CD4-positive, alpha-beta T cell (primary cell): ENCODE measurements at regions not wholly inside any gene's neighbourhood (a gene's known extent, or its start where the extent isn't known, plus 50 kb on each side); places are given as distances from the start of the nearest gene placed in this dataset.

Experiments
- ATAC-seq: fragments of 200-7000 bp; cut with Tn5 transposase; one replicate; pipeline ENCODE4 v1.10.0; 2022; ENCODE audit warnings: mild to moderate bottlenecking; ENCODE audit not compliant: poor library complexity
- CTCF ChIA-PET: fragments of 350-600 bp; sonication (Branson Sonifier 250); formaldehyde crosslinking; loops from one replicate; lab custom pipeline; 2021; ENCODE audit warnings: antibody characterized with exemption, inconsistent platforms; lab: Charles Lee
- POLR2A ChIA-PET: fragments of 350-600 bp; sonication (Branson Sonifier 250); formaldehyde crosslinking; loops from one replicate; lab custom pipeline; 2021; ENCODE audit warnings: antibody characterized with exemption, inconsistent platforms; lab: Charles Lee
- DNase-seq, 14 experiments: peaks; one replicate each; pipeline ENCODE4 v3.0.0-alpha.2; 2013 to 2020; ENCODE audit warnings: mixed read lengths in 2 of 14
- H3K27ac ChIP-seq, 2 donors: one replicate each; pipeline versions ENCODE4 v1.5.1 to v1.7.0; 2013; ENCODE audit warnings: low read length in 2 of 2, low read depth in 1 of 2, mild to moderate bottlenecking in 1 of 2
- H3K27me3 ChIP-seq, 2 experiments: 1 replicate in 1 of 2; 2 replicates in 1 of 2; pipeline versions ENCODE4 v1.6.1 to v1.7.0; 2013; ENCODE audit warnings: low read length in 2 of 2, control low read depth in 1 of 2, mild to moderate bottlenecking in 1 of 2, moderate library complexity in 1 of 2; ENCODE audit not compliant: insufficient read depth in 2 of 2, control insufficient read depth in 1 of 2
- H3K36me3 ChIP-seq: one replicate; pipeline ENCODE4 v1.6.1; 2013; ENCODE audit warnings: low read length, control low read depth; ENCODE audit not compliant: insufficient read depth
- H3K4me1 ChIP-seq: one replicate; pipeline ENCODE4 v1.6.1; 2013; ENCODE audit warnings: low read length, control low read depth; ENCODE audit not compliant: insufficient read depth
- H3K4me3 ChIP-seq: one replicate; pipeline ENCODE4 v1.5.1; 2013; ENCODE audit warnings: mild to moderate bottlenecking, low read length, moderate library complexity
- H3K9me3 ChIP-seq, 2 experiments: 1 replicate in 1 of 2; 2 replicates in 1 of 2; pipeline versions ENCODE4 v1.6.1 to v1.7.0; 2013; ENCODE audit warnings: low read length in 2 of 2, mild to moderate bottlenecking in 2 of 2, control low read depth in 1 of 2, moderate library complexity in 1 of 2; ENCODE audit not compliant: control insufficient read depth in 1 of 2, insufficient read depth in 1 of 2
- H3K27ac Mint-ChIP-seq: one replicate; pipeline ENCODE4 v1.8.0; 2020; ENCODE audit warnings: mixed read lengths
- H3K27me3 Mint-ChIP-seq: one replicate; pipeline ENCODE4 v1.8.0; 2021; ENCODE audit warnings: mixed read lengths
- H3K36me3 Mint-ChIP-seq: one replicate; pipeline ENCODE4 v1.8.0; 2021; ENCODE audit warnings: low read depth, mixed read lengths
- H3K4me1 Mint-ChIP-seq: one replicate; pipeline ENCODE4 v1.8.0; 2021; ENCODE audit warnings: low read depth, mixed read lengths
- H3K4me3 Mint-ChIP-seq: one replicate; pipeline ENCODE4 v1.8.0; 2020; ENCODE audit warnings: mild to moderate bottlenecking, mixed read lengths
- H3K9me3 Mint-ChIP-seq: one replicate; pipeline ENCODE4 v1.8.0; 2020; ENCODE audit warnings: mixed read lengths
- intact Hi-C, 2 experiments: fragments of 100-400 bp; cut with DNase I in 1 of 2; cut with micrococcal nuclease in 1 of 2; formaldehyde crosslinking; loops; one replicate each; pipeline versions ENCODE4 v1.15.1 to v1.9.0; 2023 to 2025; cut with DNase I, micrococcal nuclease
- TF ChIP-seq, protein P1 (sequence below): fragments of 200-600 bp; IDR thresholded peaks from one replicate; pipeline ENCODE4 v1.8.0; 2022; ENCODE audit warnings: antibody characterized with exemption, mild to moderate bottlenecking

DNA sequence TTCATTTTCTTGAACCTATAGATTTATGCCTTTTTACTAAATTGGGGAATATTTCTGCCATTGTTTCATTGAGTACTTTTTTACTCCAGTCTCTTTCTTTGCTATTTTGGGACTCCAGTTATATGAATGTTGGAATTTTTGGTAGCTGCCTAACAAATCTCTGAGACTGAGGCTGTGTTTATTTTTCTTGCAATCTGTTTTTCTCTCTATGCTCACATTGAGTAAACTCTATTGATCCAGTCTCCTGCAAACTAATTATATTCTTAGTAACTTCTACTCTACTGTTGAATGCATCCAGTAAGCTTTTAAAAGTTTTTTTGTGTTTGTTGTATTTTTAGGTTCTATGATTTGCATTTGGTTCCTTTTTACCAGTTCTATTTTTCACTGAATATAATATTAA, 903.4 kb upstream of the GJE1 start:
- TF ChIP-seq, protein P1, sequence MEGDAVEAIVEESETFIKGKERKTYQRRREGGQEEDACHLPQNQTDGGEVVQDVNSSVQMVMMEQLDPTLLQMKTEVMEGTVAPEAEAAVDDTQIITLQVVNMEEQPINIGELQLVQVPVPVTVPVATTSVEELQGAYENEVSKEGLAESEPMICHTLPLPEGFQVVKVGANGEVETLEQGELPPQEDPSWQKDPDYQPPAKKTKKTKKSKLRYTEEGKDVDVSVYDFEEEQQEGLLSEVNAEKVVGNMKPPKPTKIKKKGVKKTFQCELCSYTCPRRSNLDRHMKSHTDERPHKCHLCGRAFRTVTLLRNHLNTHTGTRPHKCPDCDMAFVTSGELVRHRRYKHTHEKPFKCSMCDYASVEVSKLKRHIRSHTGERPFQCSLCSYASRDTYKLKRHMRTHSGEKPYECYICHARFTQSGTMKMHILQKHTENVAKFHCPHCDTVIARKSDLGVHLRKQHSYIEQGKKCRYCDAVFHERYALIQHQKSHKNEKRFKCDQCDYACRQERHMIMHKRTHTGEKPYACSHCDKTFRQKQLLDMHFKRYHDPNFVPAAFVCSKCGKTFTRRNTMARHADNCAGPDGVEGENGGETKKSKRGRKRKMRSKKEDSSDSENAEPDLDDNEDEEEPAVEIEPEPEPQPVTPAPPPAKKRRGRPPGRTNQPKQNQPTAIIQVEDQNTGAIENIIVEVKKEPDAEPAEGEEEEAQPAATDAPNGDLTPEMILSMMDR = no peak
- no peaks in the 10 kb centered on the region for H3K36me3 ChIP-seq
- no peak overlapping the region for H3K4me3 Mint-ChIP-seq
- H3K4me1 Mint-ChIP-seq = no peaks in the 10 kb centered on the region
- H3K4me1 ChIP-seq = no peaks in the 10 kb centered on the region
- no peaks in the 10 kb centered on the region for H3K9me3 Mint-ChIP-seq
- H3K27me3 ChIP-seq = no peaks in the 10 kb centered on the region
- no peaks in the 10 kb centered on the region for H3K36me3 Mint-ChIP-seq
- CTCF ChIA-PET = no interaction called here
- POLR2A ChIA-PET = interaction anchor here (0.7 kb wide), 1 partner anchor 113 kb away, joined by 3 read pairs; no protein-coding TSS in a partner anchor
- H3K27ac Mint-ChIP-seq = no peak overlapping the region
- peaks cover 3% of the 10 kb centered on the region for H3K27me3 Mint-ChIP-seq
- ATAC-seq (no peak), DNase-seq (no peak)
- intact Hi-C loops = no loop called here
- no peak overlapping the region for H3K4me3 ChIP-seq
- H3K27ac ChIP-seq = no peak overlapping the region
- H3K9me3 ChIP-seq = no peaks in the 10 kb centered on the region

DNA sequence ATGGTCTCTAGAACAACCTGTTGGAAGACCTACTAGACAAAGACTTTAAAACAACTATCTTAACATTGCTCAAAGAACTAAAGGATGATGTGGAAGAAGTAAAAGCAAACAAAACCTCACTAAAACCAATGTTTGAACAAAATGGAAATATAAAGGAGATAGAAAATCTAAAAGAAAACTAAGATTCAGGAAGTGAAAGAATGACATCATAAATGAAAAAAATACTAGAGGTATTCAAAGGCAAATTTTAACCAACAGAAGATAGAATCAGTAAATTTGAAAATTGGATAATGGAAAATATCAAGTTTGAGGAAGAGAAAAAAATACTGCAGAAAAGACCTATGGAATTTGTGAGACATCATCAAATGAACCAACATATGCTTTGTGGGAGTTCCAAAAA, 914.1 kb upstream of the GJE1 start:
- no peaks in the 10 kb centered on the region for H3K27me3 Mint-ChIP-seq
- ATAC-seq = no peak
- no peak overlapping the region for H3K27ac Mint-ChIP-seq
- H3K4me3 ChIP-seq = no peak overlapping the region
- H3K9me3 ChIP-seq = peaks cover 3 to 4% of the 10 kb centered on the region in 2 experiments
- TF ChIP-seq, protein P1 = no peak
- no peak overlapping the region for H3K27ac ChIP-seq
- POLR2A ChIA-PET = no interaction called here
- H3K9me3 Mint-ChIP-seq = peaks cover 5% of the 10 kb centered on the region
- H3K36me3 ChIP-seq = no peaks in the 10 kb centered on the region
- H3K36me3 Mint-ChIP-seq = no peaks in the 10 kb centered on the region
- DNase-seq = no peak
- intact Hi-C loops = no loop called here
- CTCF ChIA-PET = no interaction called here
- no peak overlapping the region for H3K4me3 Mint-ChIP-seq
- no peaks in the 10 kb centered on the region for H3K27me3 ChIP-seq
- H3K4me1 ChIP-seq = no peaks in the 10 kb centered on the region
- no peaks in the 10 kb centered on the region for H3K4me1 Mint-ChIP-seq

DNA sequence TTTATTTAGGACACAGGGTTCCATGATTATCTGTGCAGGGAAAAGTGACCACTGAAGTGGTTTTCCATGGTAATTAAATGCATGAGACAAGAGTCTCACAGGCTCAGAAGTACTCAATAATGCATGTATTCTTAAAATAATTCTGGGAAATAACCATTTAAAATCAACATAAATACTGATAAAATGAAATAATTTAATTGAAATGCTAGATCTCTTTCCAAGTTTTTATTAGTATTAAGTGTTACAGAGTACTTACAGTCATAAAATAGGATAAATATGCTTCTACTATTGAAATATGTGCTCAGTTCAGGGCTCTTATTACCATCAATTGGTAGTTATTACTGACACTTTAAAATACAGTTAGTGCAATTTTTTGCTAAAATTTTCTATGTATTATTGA, 916.0 kb upstream of the GJE1 start:
- POLR2A ChIA-PET = no interaction called here
- Mint-ChIP-seq H3K9me3 (peaks cover 5% of the 10 kb centered on the region), H3K4me3 (no peak overlapping the region), H3K27ac (no peak overlapping the region), H3K36me3 (no peaks in the 10 kb centered on the region), H3K27me3 (peaks cover 7% of the 10 kb centered on the region), H3K4me1 (no peaks in the 10 kb centered on the region)
- intact Hi-C loops = no loop called here
- no peaks in the 10 kb centered on the region for H3K4me1 ChIP-seq
- CTCF ChIA-PET = no interaction called here
- peaks cover 3 to 4% of the 10 kb centered on the region in 2 experiments for H3K9me3 ChIP-seq
- no peak overlapping the region for H3K27ac ChIP-seq
- no peaks in the 10 kb centered on the region for H3K27me3 ChIP-seq
- no peak overlapping the region for H3K4me3 ChIP-seq
- TF ChIP-seq, protein P1 = no peak
- no peaks in the 10 kb centered on the region for H3K36me3 ChIP-seq
- ATAC-seq (no peak), DNase-seq (no peak)
